Natural killer cell (primary cell): ENCODE measurements at regions not wholly inside any gene's neighbourhood (a gene's known extent, or its start where the extent isn't known, plus 50 kb on each side); places are given as distances from the start of the nearest gene placed in this dataset.

Source experiments
- ATAC-seq, 3 donors: fragments of 150-1000 bp in 2 of 3; fragments of 200-7000 bp in 1 of 3; cut with Tn5 transposase; 1 replicate in 1 of 3; 2 replicates in 2 of 3; pipeline ENCODE4 v1.10.0; 2021; ENCODE audit warnings: mild to moderate bottlenecking in 2 of 3, moderate library complexity in 2 of 3
- DNase-seq, 2 donors: peaks; one replicate each; pipeline versions ENCODE4 v3.0.0 to v3.0.0-alpha.2; 2013 to 2021; ENCODE audit warnings: mixed read lengths in 1 of 2
- H3K27ac ChIP-seq: one replicate; pipeline ENCODE4 v1.5.1; 2013; ENCODE audit warnings: mild to moderate bottlenecking, low read length
- H3K27me3 ChIP-seq: one replicate; pipeline ENCODE4 v1.6.1; 2013; ENCODE audit warnings: low read length; ENCODE audit not compliant: control insufficient read depth, insufficient read depth
- H3K36me3 ChIP-seq: one replicate; pipeline ENCODE4 v1.6.1; 2013; ENCODE audit warnings: low read length; ENCODE audit not compliant: control insufficient read depth, insufficient read depth
- H3K4me1 ChIP-seq: one replicate; pipeline ENCODE4 v1.6.1; 2013; ENCODE audit warnings: low read length; ENCODE audit not compliant: control insufficient read depth, insufficient read depth
- H3K4me3 ChIP-seq: one replicate; pipeline ENCODE4 v1.5.1; 2013; ENCODE audit warnings: low read length
- H3K9me3 ChIP-seq: one replicate; pipeline ENCODE4 v1.6.1; 2013; ENCODE audit warnings: low read length; ENCODE audit not compliant: control insufficient read depth, insufficient read depth
- H3K27ac Mint-ChIP-seq, 2 donors: one replicate each; pipeline ENCODE4 v1.8.0; 2022; ENCODE audit warnings: mild to moderate bottlenecking in 2 of 2, mixed read lengths in 2 of 2, moderate library complexity in 1 of 2
- H3K27me3 Mint-ChIP-seq, 2 donors: one replicate each; pipeline ENCODE4 v1.8.0; 2022; ENCODE audit warnings: low read depth in 2 of 2, mixed read lengths in 2 of 2
- H3K36me3 Mint-ChIP-seq: one replicate; pipeline ENCODE4 v1.8.0; 2022; ENCODE audit warnings: mixed read lengths
- H3K4me1 Mint-ChIP-seq, 2 donors: one replicate each; pipeline ENCODE4 v1.8.0; 2022; ENCODE audit warnings: mixed read lengths in 2 of 2
- H3K4me3 Mint-ChIP-seq: one replicate; pipeline ENCODE4 v1.8.0; 2022; ENCODE audit warnings: mild to moderate bottlenecking, moderate library complexity, mixed read lengths
- H3K9me3 Mint-ChIP-seq, 2 donors: one replicate each; pipeline ENCODE4 v1.8.0; 2022; ENCODE audit warnings: mixed read lengths in 2 of 2
- CTCF ChIP-seq: fragments of 200-600 bp; IDR thresholded peaks from one replicate; pipeline ENCODE4 v1.8.0; 2022; ENCODE audit warnings: antibody characterized with exemption
- WGBS: methylation state at CpG from one replicate; pipeline ENCODE4 v1.1.7; 2013; ENCODE audit warnings: missing lambda C conversion rate; ENCODE audit not compliant: insufficient coverage; 5-methylcytosine and 5-hydroxymethylcytosine counted together
- intact Hi-C: fragments of 100-400 bp; cut with micrococcal nuclease; formaldehyde crosslinking; loops from one replicate; pipeline ENCODE4 v1.14.2; 2022

- no peaks in the 10 kb centered on the region for H3K36me3 ChIP-seq
- peaks cover 0 to 6% of the 10 kb centered on the region in 2 donors for H3K27me3 Mint-ChIP-seq
- no peak for DNase-seq
- H3K4me3 Mint-ChIP-seq = no peak overlapping the region
- no peak for ATAC-seq
- H3K4me3 ChIP-seq = no peak overlapping the region
- intact Hi-C loops = no loop called here
- TF ChIP-seq CTCF = no peak
- no peaks in the 10 kb centered on the region for H3K9me3 Mint-ChIP-seq
- no peak overlapping the region for H3K27ac Mint-ChIP-seq
- H3K4me1 Mint-ChIP-seq = peaks cover 0 to 16% of the 10 kb centered on the region in 2 donors
- no peak overlapping the region for H3K27ac ChIP-seq
- H3K9me3 ChIP-seq = no peaks in the 10 kb centered on the region
- H3K27me3 ChIP-seq = no peaks in the 10 kb centered on the region
- H3K4me1 ChIP-seq = no peaks in the 10 kb centered on the region
- 100% methylated on average over 1 of the region's 1 CpG for WGBS
- H3K36me3 Mint-ChIP-seq = no peaks in the 10 kb centered on the region
Measured at GRCh38 chr7:86975449-86975848, 84.0 kb downstream of the ELAPOR2 start.

- Mint-ChIP-seq H3K27ac (no peak overlapping the region), H3K27me3 (peaks cover 0 to 6% of the 10 kb centered on the region in 2 donors), H3K4me1 (peaks cover 0 to 5% of the 10 kb centered on the region in 2 donors), H3K36me3 (no peaks in the 10 kb centered on the region), H3K9me3 (no peaks in the 10 kb centered on the region), H3K4me3 (no peak overlapping the region)
- no peak overlapping the region for H3K4me3 ChIP-seq
- no peaks in the 10 kb centered on the region for H3K27me3 ChIP-seq
- intact Hi-C loops = no loop called here
- H3K9me3 ChIP-seq = no peaks in the 10 kb centered on the region
- no peak for ATAC-seq
- H3K36me3 ChIP-seq = no peaks in the 10 kb centered on the region
- no peak for DNase-seq
- H3K4me1 ChIP-seq = no peaks in the 10 kb centered on the region
- H3K27ac ChIP-seq = no peak overlapping the region
- 89% methylated on average over 2 of the region's 2 CpGs for WGBS
- TF ChIP-seq CTCF = no peak
Measured at GRCh38 chr7:86972072-86972471, 87.4 kb downstream of the ELAPOR2 start.

- no peaks in the 10 kb centered on the region for H3K4me1 ChIP-seq
- H3K27ac ChIP-seq = no peak overlapping the region
- Mint-ChIP-seq H3K4me1 (peaks cover 0 to 5% of the 10 kb centered on the region in 2 donors), H3K9me3 (no peaks in the 10 kb centered on the region), H3K36me3 (no peaks in the 10 kb centered on the region), H3K27ac (no peak overlapping the region), H3K27me3 (no peaks in the 10 kb centered on the region), H3K4me3 (no peak overlapping the region)
- TF ChIP-seq CTCF = no peak
- intact Hi-C loops = no loop called here
- H3K4me3 ChIP-seq = no peak overlapping the region
- ATAC-seq (no peak), DNase-seq (peak in 1 of 2 donors; percentile 27)
- H3K36me3 ChIP-seq = no peaks in the 10 kb centered on the region
- WGBS = 89% methylated on average over 2 of the region's 2 CpGs
- H3K9me3 ChIP-seq = no peaks in the 10 kb centered on the region
- no peaks in the 10 kb centered on the region for H3K27me3 ChIP-seq
Measured at GRCh38 chr7:86970986-86971385, 88.5 kb downstream of the ELAPOR2 start.

GRCh38 chr7:86970547-86970946 lies 88.9 kb downstream of the ELAPOR2 start:
- Histone ChIP-seq H3K4me3 (no peak overlapping the region), H3K27ac (no peak overlapping the region), H3K36me3 (no peaks in the 10 kb centered on the region), H3K9me3 (no peaks in the 10 kb centered on the region), H3K27me3 (no peaks in the 10 kb centered on the region), H3K4me1 (no peaks in the 10 kb centered on the region)
- H3K27ac Mint-ChIP-seq = no peak overlapping the region
- H3K27me3 Mint-ChIP-seq = no peaks in the 10 kb centered on the region
- WGBS = no CpG with 5 or more reads among the region's 1 CpG
- H3K36me3 Mint-ChIP-seq = no peaks in the 10 kb centered on the region
- no peak for TF ChIP-seq CTCF
- no peak for DNase-seq
- H3K4me1 Mint-ChIP-seq = peaks cover 0 to 5% of the 10 kb centered on the region in 2 donors
- intact Hi-C loops = no loop called here
- no peak overlapping the region for H3K4me3 Mint-ChIP-seq
- H3K9me3 Mint-ChIP-seq = no peaks in the 10 kb centered on the region
- no peak for ATAC-seq
